GM19397 (cell line): ENCODE measurements at regions not wholly inside any gene's neighbourhood (a gene's known extent, or its start where the extent isn't known, plus 50 kb on each side); places are given as distances from the start of the nearest gene placed in this dataset.
"Not testable (repeated sequence)": the region's sequence is repeated elsewhere in the genome, so short reads cannot be mapped to it uniquely, and the experiment has no call there.

Source experiments
- ATAC-seq: cut with Tn5 transposase; IDR thresholded peaks from one replicate; pipeline ENCODE4 v1.9.1; 2021; ENCODE audit warnings: mild to moderate bottlenecking, moderate library complexity; ENCODE audit not compliant: unreplicated experiment

DNA sequence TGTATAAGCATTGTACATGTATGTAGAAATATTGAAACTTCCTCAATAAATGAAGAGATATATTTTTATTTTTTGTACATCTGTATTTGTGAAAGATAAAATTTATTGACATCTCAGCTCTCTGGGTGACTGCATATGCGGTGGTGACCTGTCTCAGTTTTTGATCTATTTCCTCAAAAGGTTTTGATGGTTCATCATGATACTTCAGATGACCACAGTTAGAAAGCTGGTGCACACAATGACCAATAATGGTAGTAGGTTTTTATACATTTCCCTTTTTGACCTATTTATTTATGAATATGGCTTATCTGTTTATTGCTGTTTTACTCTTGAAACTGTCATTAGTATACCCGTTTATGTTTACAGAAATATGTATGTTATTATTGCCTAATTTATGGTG, 549.6 kb upstream of the CHD1 start:
- ATAC-seq = not testable (repeated sequence)

DNA sequence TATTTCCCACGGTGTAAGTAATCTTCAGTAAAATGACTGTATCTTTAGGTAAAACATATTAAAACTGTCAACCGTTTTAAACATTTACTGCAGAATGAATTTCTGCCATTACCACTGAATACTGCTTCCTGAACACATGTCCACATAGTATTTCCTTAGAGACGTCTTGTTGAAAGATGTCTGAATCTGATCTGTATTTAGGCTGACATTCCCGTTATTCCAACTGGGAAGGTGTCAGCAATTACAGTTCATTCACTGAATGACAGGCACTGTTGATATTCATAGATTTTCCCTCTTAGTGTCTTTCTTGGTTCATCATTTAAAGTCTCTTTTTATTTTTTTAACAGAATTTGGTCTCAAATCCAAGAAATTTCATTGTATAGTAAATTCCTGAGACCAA, 544.5 kb upstream of the CHD1 start:
- not testable (repeated sequence) for ATAC-seq

DNA sequence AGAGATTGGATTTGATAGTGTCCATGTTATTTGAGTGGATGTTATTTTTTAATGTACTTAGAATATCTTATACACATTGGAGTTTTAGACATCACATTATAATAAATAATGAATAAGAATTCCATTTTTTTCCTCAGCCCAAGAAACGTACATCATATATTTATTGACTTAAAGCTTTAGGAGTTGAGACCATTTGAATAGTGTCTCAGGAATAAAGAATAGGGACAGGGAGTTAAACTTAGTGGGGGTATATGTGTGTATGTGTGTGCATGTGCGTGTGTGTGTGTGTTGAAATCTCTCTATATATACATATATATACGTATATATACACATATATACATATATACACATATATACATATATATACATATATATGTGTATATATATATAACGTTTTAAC, 542.9 kb upstream of the CHD1 start:
- not testable (repeated sequence) for ATAC-seq

DNA sequence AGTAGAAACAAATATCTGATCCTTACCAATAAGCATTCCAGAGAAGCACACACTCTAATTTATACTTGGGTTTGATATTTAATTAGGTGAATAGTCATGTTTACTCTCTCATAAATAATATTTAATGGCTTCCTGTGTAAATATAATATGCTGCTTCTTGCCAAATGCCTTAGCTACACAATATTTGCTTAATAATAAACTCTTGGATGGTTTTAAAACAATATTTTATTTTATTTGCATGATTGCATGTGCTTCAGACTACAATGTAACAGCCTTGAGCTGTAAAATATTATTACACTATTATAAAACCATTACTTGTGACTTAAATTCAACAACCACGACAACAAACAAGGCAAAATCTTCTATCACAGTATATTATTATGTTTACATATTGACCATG, 542.4 kb upstream of the CHD1 start:
- not testable (repeated sequence) for ATAC-seq

DNA sequence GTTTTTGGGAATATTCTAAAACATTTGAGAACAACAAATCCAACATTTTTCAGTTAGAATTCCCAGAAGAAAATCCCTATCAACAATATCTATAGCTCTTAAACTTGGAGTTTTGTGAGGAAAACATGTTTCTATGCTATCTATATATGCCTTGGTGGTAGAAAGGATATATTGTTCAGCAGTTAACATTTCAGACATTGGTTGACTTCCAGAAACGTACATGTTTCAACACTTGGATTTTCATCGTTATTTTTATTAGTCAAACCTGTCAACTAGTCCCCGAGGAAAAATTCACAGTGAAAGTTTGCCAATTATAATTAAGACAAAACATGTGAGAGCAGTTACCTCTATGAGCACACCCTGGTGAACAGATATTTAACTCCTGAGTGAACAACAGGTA, 541.8 kb upstream of the CHD1 start:
- not testable (repeated sequence) for ATAC-seq

DNA sequence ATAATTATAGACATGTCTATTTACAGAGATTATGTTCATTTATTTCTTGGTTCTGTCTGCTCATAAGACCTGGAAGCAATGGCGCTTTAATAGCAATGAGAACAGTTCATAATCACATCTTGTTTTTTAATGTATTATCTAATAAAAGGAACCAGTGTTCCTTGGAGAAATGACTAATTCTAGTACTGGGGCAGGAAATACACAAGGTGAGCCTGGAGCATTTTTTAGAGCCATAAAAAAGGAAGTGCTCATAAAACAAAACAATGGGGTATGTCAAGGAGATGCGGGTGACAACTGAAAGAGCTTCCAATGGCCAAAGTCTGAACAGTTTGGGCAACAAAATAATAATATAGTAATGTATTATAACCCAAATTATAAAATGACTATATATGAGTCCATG, 531.9 kb upstream of the CHD1 start:
- ATAC-seq = no peak

DNA sequence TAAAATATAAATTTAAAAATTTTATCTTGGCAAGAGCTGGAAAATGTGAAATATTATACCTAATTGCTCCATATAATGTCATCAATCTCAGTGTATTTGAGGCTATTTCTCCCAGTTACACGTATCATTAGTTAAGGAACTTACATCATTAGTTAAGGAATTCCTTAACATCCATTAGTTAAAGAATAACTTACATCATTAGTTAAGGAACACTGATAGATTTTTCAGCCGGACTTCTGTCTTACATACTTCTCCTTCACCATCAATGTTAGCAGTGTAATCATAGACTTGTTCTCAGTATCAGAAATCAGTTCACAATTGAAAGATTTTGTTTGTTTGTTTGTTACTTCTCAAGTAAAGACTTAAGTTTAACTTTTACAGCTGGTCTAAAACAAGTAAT, 524.4 kb upstream of the CHD1 start:
- ATAC-seq = no peak

DNA sequence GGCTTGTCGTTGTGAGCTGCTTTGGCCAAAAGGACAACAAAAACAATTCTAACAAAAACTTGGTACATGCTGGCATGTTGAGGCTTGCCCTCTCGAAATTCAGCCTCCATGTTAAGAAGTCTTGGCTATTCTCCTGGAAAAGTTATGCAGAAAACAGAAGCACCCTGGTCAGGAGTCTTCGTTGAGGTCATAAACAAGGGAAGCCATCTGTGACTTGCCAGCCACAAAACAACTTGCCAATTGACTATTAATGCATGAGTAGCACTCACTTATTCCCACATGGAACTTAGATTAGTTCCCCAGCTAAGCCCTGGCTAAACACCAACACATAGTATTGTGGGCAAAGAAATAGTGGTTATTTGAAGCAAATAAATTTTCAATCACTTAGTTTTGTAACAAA, 521.0 kb upstream of the CHD1 start:
- ATAC-seq = no peak

DNA sequence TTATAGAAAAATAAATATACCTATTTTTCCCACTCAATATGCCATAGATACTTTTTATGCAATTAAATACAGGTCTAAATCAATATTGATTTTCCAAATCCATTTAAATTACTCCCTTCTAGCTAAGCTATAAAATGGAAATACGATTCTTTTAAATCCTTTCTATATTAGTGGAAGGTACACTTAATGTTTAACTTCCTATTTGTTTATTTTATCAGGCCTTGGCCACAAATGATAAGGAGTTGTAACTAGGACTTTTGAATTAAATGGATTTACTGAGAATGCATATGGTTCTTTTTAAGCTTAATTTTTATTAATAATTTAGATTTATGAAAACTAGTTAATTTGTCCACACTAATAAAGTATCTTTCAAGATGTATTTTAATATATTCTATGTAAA, 517.0 kb upstream of the CHD1 start:
- ATAC-seq = no peak

DNA sequence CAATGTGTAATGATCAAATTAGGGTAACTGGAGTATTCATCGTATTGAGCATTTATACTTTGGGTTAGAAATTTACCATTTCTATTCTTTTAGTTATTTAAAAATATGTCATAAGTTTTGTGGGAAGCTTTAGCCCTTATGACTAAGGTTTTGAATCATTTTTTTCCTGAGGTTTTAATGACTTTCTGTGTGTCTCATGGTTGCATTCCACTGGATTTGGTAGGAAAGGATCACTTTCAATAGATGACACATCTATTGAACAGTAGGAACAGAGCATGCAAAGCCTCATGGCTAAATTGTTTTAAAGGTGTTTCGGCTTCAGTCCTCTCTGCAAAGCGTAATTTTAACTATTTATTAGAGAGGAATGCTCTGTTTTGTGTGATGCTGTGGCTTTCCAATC, 512.4 kb upstream of the CHD1 start:
- no peak for ATAC-seq

DNA sequence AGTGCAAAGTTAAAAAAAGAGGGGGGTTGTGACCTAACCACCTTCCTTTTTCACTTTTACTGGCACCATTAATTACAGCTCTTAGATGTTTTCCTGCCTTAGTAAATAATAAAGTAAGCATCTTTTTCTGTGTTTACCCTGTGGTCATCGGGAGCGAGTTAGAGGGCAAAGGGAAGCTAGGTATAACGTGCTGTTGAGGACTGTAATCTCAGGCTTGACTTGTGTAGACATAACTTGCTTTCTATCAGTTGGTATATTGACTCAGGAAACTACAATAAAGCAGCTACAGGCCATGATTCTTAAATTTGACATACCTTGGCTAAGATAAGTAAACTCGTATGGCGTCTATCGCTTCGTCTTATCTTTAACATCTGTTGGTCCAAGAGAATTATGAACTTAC, 509.8 kb upstream of the CHD1 start:
- no peak for ATAC-seq

DNA sequence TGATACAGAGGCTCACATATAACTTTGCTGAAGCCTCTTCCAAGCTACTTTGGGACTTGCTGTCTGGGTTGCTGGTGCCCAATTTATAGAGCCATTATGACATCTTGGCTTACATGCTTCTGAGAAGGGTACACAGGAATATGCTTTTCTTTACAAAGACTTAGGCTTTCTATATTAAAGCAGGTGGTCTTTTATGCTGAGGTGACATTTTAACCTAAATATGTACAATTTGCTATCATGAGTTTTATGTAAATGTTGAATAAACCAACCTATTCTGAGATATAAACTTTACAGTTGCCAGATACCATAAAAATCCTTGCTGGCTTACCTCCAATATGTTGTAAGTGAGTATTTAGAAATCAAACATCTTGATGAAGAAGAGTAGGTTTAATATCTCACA, 509.2 kb upstream of the CHD1 start:
- no peak for ATAC-seq

DNA sequence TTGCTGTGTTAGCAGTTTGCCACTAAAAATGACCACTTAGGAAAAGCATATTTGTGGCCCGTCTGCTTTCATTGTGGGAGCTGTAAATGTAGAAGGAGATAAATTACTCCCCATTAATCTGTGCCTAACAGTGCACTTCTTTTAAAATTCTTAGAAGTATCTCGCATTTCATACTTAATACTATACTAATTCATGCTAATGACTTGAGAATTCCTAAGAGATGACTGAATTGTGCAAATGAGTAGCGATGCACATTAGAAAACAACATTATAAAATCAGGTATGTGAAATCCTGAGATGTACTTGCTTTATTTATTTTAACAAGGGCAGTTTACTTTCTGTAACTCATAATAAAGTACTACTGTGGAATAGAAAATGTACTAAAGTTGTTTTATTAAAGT, 494.6 kb upstream of the CHD1 start:
- not testable (repeated sequence) for ATAC-seq

DNA sequence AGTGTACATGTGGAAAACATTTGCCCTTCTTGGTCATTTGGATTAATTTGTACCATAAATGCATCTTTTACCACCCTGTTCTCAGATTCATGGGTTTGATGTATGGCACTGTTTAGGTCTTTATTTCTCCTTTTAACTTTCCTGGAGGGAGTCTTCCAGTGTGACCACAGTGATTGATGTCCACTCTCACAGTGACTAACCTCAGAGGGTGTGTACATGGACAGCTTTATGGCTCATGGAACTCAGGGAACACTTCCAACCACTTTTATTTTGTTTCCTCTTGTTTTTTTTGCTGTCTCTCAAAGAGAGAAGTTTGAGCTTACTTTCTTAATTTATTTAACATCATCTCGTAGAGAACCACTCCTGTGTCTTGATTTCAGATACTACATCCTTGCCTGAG, 489.8 kb upstream of the CHD1 start:
- ATAC-seq = not testable (repeated sequence)

DNA sequence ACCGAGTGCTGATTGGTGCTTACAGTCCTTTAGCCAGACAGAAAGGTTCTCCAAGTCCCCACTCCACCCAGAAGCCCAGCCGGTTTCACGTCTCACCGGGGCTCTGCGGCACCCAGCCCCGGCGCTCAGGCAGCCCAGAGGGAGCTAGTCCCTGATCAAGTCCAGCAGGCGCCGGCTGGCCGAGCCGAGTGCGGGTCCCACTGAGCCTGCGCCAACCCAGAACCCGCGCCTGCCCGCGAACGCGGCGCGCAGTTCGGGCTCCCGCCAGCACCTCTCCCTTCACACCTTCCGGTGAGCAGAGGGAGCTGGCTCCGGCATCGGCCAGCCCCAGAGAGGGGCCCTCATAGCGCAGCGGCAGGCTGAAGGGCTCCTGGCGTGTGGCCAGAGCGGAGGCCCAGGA, 481.6 kb upstream of the CHD1 start:
- ATAC-seq = not testable (repeated sequence)

DNA sequence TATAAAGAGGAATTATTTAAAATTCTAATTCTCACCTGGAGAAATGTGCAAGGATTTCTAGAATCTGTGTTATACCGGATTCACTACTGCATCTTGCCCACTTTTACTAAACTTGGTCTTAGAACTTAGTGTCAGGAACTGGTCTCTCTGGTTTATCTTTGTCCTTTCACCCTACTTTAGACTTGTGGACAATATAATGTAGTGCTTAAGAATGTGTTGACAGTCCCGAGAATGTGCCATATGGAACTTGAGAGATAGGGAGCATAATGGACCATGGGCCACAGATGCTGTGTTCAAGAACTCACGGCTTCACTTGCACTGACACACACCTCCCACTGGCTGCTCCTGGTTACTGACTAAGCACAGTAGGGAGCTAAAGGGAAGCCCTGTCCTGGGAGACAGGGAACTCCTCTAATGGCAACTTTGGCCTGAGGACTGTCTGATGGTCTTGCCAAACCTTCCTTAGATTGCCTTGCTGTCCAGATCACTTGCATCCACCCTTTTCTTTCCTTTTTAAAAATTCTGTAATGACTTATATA, 476.0 kb upstream of the CHD1 start:
- ATAC-seq = not testable (repeated sequence)

DNA sequence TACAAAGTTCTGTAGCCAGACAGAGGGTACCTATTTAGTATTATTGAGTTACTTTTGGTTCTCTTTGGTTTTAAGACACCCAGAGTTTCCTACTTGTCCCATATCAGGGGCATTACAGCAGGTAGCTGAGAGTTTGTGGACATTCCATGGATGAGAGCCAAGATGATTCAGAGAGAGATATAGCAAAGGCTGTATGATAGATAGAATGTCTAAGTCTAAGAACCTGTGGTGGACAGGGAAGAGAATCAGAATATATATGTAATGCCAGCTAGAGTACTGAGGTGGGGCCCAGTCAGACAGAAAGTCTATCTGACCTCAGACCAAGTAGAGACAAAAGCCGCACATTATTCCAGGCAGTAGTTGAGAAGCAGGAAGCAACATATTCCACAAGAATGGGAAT, 471.8 kb upstream of the CHD1 start:
- ATAC-seq = not testable (repeated sequence)

DNA sequence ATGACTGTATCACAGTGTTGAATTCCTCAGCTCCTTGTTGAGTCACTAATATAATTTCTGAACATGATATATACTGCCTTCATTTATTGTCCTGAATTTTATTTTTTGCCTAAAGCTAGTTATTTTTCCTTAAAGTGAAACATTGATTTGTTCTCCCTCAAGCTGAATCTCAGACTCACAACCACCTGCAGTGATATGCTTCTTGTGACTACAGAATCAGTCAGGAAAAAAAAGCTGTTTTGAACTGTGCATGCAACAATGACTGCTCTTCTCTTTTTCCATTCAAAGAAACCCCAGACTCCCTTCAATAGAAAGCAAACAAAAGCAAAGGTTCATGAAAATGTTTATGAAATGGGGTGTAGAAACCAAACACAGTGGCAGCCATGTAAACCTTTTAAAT, 470.2 kb upstream of the CHD1 start:
- ATAC-seq = no peak

DNA sequence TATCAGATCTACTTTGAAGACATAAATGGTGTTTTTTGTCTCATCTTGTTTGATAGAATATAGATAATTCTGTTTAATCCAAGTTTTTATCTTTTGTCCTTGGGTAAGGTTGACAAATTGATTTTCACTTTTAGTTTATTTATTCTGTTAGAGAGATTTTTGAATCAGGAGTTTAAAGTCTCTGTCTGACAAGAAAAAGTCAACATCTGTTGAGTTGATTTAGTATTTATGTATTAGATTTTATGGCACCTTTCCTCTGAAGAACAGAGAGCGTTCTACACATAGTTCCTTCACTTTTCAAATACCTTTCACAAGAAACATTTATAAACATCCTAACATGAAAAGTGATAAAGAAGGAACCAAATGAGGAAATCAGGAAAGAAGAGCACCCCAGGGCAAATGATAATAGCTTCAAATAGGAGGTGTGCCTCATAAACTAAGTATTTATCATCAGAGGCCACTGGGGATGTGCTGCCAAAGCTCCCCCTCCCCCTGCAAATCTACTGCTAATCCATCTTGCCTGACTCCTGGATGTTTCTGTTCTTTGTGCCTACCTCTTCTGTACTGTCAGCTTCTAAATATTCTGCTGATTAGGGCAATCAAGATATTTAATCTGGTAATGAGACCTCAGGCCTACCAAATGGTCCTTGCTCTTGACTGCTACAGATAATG, 457.7 kb upstream of the CHD1 start:
- ATAC-seq = no peak

DNA sequence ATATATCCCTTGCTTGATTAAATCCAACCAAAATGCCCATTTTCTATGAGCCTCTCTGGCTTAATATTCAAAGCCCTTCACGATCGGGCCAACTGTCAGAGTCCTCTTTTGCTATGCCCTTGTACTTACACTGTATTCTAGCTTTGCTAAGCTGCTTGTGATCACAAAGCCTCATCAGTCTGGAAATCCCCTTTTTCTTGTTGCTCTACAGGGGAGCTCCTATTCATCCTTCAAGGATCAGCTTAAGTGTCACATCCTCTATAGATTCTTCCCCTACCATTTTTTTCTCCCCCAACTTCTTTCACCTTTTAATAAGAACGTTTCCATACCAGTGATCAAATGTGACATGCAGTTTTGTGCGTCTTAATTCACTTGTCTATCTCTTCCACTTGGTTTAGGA, 450.4 kb upstream of the CHD1 start:
- ATAC-seq = no peak

DNA sequence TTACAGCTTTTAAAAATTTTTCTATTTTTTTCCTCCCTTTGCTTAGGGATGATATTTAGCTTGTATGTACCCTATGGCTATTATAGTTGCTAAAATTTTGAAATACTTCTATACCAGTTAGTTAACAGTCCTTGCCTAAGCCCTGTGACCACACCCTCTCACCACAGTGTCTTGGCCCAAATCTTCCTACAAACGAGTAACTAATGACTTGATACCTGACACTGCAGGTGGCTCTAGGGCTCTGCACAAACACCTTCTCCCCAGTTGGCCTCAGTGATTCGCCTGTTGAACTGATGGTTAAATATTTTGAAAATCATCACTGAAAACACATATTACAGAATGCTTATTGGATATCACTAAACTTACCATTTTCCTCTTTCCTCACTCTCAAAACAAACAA, 449.6 kb upstream of the CHD1 start:
- no peak for ATAC-seq

DNA sequence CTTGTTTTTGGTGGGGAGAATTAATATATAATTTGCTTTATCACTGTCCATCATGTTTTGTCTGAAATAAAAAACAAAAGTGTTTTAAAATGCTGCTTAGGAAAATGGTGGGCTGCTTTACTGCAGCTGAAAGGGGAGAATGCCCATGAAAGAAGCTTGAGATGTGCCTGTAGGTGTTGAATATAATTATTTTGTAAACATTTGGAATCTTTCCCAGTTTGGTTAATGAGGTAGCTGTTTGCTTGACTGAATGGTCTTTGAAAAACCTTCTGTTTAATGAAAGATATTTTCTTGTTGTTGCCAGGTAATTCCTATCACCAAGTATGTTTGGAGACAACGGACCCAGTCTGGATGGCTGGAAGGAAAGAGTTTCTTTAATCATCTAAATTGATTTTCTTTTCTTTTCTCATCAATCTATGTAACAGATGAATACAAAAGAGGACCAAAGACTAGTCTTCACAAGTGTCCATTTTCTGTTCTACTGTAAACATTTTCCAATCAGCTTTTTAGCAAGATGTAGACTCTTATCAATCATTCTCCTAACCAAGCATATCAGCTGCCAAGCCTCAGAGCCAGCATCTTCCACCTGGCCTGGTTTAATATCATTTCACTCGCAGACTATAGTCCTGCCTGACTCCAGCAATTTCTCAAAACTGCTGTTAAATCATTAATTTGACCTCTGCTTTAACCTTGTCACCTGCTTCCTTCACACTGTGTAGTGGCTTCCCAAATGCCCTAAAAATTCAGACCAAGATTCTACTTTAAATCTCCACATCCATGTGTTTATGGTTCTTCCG, 441.2 kb upstream of the CHD1 start:
- no peak for ATAC-seq
